ENCODE measurements at regions not wholly inside any gene's neighbourhood (a gene's known extent, or its start where the extent isn't known, plus 50 kb on each side); places are given as distances from the start of the nearest gene placed in this dataset.

DNA sequence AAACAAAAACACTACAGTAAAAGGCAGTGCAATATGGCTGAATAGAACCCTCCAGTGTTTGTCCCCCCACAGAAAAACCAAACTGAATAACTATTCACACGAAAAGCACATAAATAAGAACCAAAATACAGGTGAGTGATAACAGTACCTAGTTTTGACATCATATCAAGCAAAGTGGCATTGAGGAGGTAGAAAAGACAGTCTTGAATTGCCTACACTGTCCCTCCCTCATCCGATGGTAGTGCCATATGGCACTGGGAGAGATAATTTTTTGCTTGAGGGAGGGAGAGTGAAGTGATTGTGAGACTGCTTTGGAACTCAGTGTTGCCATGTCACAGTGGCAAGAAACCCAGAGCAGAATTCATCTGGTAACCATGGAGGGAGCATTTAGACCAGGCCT, 99.2 kb downstream of the GPR174 start:
- TF ChIP-seq, protein P1, sequence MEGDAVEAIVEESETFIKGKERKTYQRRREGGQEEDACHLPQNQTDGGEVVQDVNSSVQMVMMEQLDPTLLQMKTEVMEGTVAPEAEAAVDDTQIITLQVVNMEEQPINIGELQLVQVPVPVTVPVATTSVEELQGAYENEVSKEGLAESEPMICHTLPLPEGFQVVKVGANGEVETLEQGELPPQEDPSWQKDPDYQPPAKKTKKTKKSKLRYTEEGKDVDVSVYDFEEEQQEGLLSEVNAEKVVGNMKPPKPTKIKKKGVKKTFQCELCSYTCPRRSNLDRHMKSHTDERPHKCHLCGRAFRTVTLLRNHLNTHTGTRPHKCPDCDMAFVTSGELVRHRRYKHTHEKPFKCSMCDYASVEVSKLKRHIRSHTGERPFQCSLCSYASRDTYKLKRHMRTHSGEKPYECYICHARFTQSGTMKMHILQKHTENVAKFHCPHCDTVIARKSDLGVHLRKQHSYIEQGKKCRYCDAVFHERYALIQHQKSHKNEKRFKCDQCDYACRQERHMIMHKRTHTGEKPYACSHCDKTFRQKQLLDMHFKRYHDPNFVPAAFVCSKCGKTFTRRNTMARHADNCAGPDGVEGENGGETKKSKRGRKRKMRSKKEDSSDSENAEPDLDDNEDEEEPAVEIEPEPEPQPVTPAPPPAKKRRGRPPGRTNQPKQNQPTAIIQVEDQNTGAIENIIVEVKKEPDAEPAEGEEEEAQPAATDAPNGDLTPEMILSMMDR (IDR thresholded peaks at IDR 0.05), result no peak
- TF ChIP-seq POLR2A (IDR thresholded peaks at IDR 0.05), result no peak

All from body of pancreas (tissue), 4 donors.